ENCODE measurements at regions not wholly inside any gene's neighbourhood (a gene's known extent, or its start where the extent isn't known, plus 50 kb on each side); places are given as distances from the start of the nearest gene placed in this dataset.
"Not testable (repeated sequence)": the region's sequence is repeated elsewhere in the genome, so short reads cannot be mapped to it uniquely, and the experiment has no call there.

DNA sequence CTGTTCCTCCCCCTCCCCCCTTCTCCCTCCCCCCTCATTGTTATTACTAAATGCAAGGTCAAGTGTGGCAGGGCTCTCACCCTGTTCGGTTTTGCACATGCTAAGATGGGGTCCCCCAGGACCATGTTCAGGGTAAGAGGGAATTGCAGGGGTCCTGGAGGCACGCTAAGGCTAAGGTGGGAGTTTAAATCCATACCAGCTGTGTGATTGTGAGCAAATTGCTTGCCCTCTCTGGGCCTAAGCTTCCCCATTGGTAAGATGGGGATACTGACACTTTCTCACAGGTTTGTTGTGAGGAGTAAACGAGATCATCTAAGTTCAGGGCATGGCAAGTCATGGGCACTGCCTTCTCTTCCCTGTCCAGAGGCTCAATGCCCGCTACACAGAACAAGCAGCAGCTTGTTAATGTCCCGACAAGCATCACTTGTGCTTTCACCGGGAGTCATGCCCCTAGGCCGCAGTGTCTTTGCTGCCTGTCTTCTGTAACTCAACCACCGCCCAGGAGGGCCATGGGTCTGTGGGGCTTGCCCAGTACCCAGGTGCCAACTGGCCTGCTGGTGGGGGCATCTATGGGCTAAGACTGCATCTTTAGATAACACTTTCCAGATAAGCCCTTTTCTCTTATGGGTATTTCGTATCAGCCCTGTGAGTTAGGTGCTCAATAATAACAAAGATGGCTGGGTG is 279.1 kb downstream of the MYCN start:
- TF ChIP-seq ZNF565 (CRISPR knock-in tag; conservative IDR thresholded peaks at IDR 0.05; ENCODE audit: low read depth), result no peak
- TF ChIP-seq ZFP30 (CRISPR knock-in tag; IDR thresholded peaks at IDR 0.05), result no peak
- no peak for TF ChIP-seq CSDC2 (CRISPR knock-in tag; IDR thresholded peaks at IDR 0.05)
- TF ChIP-seq ZFP3 (CRISPR knock-in tag; IDR thresholded peaks at IDR 0.05), result no peak
- TF ChIP-seq GLIS3 (CRISPR knock-in tag; IDR thresholded peaks at IDR 0.05), result no peak
- no peak for TF ChIP-seq TCF4 (CRISPR knock-in tag; IDR thresholded peaks at IDR 0.05; ENCODE audit: borderline replicate concordance)
- no peak for TF ChIP-seq RARB (CRISPR knock-in tag; IDR thresholded peaks at IDR 0.05)
- TF ChIP-seq ZNF8 (CRISPR knock-in tag; IDR thresholded peaks at IDR 0.05), result no peak
- TF ChIP-seq, protein P1, sequence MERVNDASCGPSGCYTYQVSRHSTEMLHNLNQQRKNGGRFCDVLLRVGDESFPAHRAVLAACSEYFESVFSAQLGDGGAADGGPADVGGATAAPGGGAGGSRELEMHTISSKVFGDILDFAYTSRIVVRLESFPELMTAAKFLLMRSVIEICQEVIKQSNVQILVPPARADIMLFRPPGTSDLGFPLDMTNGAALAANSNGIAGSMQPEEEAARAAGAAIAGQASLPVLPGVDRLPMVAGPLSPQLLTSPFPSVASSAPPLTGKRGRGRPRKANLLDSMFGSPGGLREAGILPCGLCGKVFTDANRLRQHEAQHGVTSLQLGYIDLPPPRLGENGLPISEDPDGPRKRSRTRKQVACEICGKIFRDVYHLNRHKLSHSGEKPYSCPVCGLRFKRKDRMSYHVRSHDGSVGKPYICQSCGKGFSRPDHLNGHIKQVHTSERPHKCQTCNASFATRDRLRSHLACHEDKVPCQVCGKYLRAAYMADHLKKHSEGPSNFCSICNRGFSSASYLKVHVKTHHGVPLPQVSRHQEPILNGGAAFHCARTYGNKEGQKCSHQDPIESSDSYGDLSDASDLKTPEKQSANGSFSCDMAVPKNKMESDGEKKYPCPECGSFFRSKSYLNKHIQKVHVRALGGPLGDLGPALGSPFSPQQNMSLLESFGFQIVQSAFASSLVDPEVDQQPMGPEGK (CRISPR knock-in tag; IDR thresholded peaks at IDR 0.05; ENCODE audit: borderline replicate concordance), result no peak
- TF ChIP-seq, protein P2, sequence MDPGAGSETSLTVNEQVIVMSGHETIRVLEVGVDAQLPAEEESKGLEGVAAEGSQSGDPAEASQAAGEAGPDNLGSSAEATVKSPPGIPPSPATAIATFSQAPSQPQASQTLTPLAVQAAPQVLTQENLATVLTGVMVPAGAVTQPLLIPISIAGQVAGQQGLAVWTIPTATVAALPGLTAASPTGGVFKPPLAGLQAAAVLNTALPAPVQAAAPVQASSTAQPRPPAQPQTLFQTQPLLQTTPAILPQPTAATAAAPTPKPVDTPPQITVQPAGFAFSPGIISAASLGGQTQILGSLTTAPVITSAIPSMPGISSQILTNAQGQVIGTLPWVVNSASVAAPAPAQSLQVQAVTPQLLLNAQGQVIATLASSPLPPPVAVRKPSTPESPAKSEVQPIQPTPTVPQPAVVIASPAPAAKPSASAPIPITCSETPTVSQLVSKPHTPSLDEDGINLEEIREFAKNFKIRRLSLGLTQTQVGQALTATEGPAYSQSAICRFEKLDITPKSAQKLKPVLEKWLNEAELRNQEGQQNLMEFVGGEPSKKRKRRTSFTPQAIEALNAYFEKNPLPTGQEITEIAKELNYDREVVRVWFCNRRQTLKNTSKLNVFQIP (CRISPR knock-in tag; IDR thresholded peaks at IDR 0.05; ENCODE audit: borderline replicate concordance, low read depth), result no peak
- no peak for TF ChIP-seq ARNTL (CRISPR knock-in tag; IDR thresholded peaks at IDR 0.05; ENCODE audit: borderline replicate concordance, low read depth)
- no peak for TF ChIP-seq TOX (CRISPR knock-in tag; IDR thresholded peaks at IDR 0.05; ENCODE audit: borderline replicate concordance)
- ATAC-seq, result no peak

DNA sequence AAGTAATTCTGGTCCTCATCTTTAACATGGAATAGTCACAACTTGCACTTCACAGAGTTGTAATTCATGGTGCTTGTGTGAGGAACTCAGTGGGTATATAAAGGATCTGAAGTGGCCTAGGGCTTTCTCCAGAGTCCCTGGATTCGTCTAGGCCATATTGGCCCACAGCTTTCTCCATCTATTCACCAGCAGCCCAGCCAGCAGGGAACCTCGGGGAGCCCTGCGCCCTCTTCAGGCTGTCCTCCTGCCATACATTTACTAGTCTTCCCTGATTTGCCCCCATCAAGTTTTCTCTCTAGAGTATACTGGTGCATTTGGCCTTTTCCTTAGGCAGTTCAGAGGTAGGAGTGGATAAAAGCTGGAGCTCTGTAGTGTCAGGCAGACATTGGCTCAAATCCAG is 278.3 kb downstream of the MYCN start:
- TF ChIP-seq, protein P1 (CRISPR knock-in tag; IDR thresholded peaks at IDR 0.05; ENCODE audit: borderline replicate concordance), result no peak
- TF ChIP-seq TOX (CRISPR knock-in tag; IDR thresholded peaks at IDR 0.05; ENCODE audit: borderline replicate concordance) (no peak), RARB (CRISPR knock-in tag; IDR thresholded peaks at IDR 0.05) (no peak), ZFP3 (CRISPR knock-in tag; IDR thresholded peaks at IDR 0.05) (no peak)
- TF ChIP-seq, protein P3, sequence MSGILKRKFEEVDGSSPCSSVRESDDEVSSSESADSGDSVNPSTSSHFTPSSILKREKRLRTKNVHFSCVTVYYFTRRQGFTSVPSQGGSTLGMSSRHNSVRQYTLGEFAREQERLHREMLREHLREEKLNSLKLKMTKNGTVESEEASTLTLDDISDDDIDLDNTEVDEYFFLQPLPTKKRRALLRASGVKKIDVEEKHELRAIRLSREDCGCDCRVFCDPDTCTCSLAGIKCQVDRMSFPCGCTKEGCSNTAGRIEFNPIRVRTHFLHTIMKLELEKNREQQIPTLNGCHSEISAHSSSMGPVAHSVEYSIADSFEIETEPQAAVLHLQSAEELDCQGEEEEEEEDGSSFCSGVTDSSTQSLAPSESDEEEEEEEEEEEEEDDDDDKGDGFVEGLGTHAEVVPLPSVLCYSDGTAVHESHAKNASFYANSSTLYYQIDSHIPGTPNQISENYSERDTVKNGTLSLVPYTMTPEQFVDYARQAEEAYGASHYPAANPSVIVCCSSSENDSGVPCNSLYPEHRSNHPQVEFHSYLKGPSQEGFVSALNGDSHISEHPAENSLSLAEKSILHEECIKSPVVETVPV (CRISPR knock-in tag; IDR thresholded peaks at IDR 0.05), result no peak
- ATAC-seq, result no peak

DNA sequence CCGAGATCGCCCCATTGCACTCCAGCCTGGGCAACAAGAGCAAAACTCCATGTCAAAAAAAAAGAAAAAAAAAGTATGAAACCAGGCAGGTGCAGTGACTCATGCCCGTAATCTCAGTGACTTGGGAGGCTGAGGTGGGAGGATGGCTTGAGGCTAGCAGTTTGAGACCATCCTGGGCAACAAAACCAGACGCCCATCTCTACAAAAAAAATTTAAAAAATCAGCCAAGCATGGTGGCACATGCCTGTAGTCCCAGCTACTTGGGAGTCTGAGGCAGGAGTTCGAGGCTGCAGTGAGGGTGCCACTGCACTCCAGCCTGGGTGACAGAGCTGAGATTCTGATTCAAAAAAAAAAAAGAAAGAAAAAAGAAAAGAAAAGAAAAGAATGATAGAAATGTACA is 277.8 kb downstream of the MYCN start:
- no peak for TF ChIP-seq RARB (CRISPR knock-in tag; IDR thresholded peaks at IDR 0.05)
- TF ChIP-seq, protein P2 (CRISPR knock-in tag; IDR thresholded peaks at IDR 0.05; ENCODE audit: borderline replicate concordance, low read depth), result no peak
- TF ChIP-seq GLIS3 (CRISPR knock-in tag; IDR thresholded peaks at IDR 0.05), result no peak
- no peak for TF ChIP-seq BACH2 (CRISPR knock-in tag; IDR thresholded peaks at IDR 0.05; ENCODE audit: borderline replicate concordance)
- TF ChIP-seq PPARA (CRISPR knock-in tag; IDR thresholded peaks at IDR 0.05; ENCODE audit: borderline replicate concordance), result no peak
- TF ChIP-seq ZNF8 (CRISPR knock-in tag; IDR thresholded peaks at IDR 0.05), result no peak
- TF ChIP-seq SNAI2 (CRISPR knock-in tag; IDR thresholded peaks at IDR 0.05), result no peak
- TF ChIP-seq, protein P1 (CRISPR knock-in tag; IDR thresholded peaks at IDR 0.05; ENCODE audit: borderline replicate concordance), result no peak
- ATAC-seq, result no peak

DNA sequence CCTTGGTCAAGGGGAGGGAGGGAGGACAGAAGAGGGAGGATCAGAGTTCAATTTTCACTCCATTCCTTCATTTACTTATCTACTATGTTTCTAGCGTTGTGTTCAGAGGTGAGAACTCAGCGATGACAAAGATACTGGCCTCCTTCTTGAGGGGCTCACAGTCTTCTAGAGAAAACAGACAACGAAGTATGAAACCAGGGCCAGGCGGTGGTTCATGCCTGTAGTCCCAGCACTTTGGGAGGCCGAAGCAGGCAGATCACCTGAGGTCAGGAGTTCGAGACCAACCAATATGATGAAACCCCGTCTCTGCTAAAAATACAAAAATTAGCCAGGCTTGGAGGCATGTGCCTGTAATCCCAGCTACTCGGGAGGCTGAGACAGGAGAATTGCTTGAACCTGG is 277.4 kb downstream of the MYCN start:
- ATAC-seq, result not testable (repeated sequence)
